Type B pancreatic cell (in vitro differentiated cells): ENCODE measurements at regions not wholly inside any gene's neighbourhood (a gene's known extent, or its start where the extent isn't known, plus 50 kb on each side); places are given as distances from the start of the nearest gene placed in this dataset.

Experiments
- DNase-seq: peaks from one replicate; pipeline ENCODE4 v3.0.0; 2021; ENCODE audit warnings: mixed read lengths; ENCODE audit not compliant: unreplicated experiment; ENCODE audit errors: extremely low spot score
- H3K27ac Mint-ChIP-seq: 2 replicates; pipeline ENCODE4 v1.8.0; 2021; ENCODE audit warnings: mild to moderate bottlenecking, mixed read lengths
- H3K27me3 Mint-ChIP-seq: 2 replicates; pipeline ENCODE4 v1.8.0; 2021; ENCODE audit warnings: mixed read lengths
- H3K36me3 Mint-ChIP-seq: 2 replicates; pipeline ENCODE4 v1.8.0; 2021; ENCODE audit warnings: mixed read lengths
- H3K4me1 Mint-ChIP-seq: one replicate; pipeline ENCODE4 v1.8.0; 2021; ENCODE audit warnings: mixed read lengths; ENCODE audit not compliant: unreplicated experiment
- H3K4me3 Mint-ChIP-seq: 2 replicates; pipeline ENCODE4 v1.8.0; 2021; ENCODE audit warnings: mild to moderate bottlenecking, mixed read lengths
- H3K9me3 Mint-ChIP-seq: 2 replicates; pipeline ENCODE4 v1.8.0; 2021; ENCODE audit warnings: mixed read lengths
- CTCF ChIP-seq: fragments of 200-600 bp; sonication (generic); conservative IDR thresholded peaks from 2 replicates; pipeline ENCODE4 v1.5.0; 2021; ENCODE audit warnings: antibody characterized with exemption, mild to moderate bottlenecking

- no peaks in the 10 kb centered on the region for H3K36me3 Mint-ChIP-seq
- no peak overlapping the region for H3K4me3 Mint-ChIP-seq
- no peak for TF ChIP-seq CTCF
- H3K27me3 Mint-ChIP-seq = no peaks in the 10 kb centered on the region
- H3K4me1 Mint-ChIP-seq = no peaks in the 10 kb centered on the region
- no peak overlapping the region for H3K27ac Mint-ChIP-seq
- no peaks in the 10 kb centered on the region for H3K9me3 Mint-ChIP-seq
- DNase-seq = no peak
Measured at GRCh38 chr2:138132108-138132507, 167.8 kb downstream of the HNMT start.

- no peaks in the 10 kb centered on the region for H3K27me3 Mint-ChIP-seq
- no peak for TF ChIP-seq CTCF
- H3K9me3 Mint-ChIP-seq = no peaks in the 10 kb centered on the region
- no peak overlapping the region for H3K4me3 Mint-ChIP-seq
- H3K4me1 Mint-ChIP-seq = no peaks in the 10 kb centered on the region
- no peak overlapping the region for H3K27ac Mint-ChIP-seq
- DNase-seq = no peak
- no peaks in the 10 kb centered on the region for H3K36me3 Mint-ChIP-seq
Measured at GRCh38 chr2:138137949-138138348, 173.7 kb downstream of the HNMT start.

GRCh38 chr2:138147796-138148195, 183.5 kb downstream of the HNMT start:
- H3K4me3 Mint-ChIP-seq = no peak overlapping the region
- H3K27me3 Mint-ChIP-seq = no peaks in the 10 kb centered on the region
- no peaks in the 10 kb centered on the region for H3K4me1 Mint-ChIP-seq
- no peak for TF ChIP-seq CTCF
- H3K27ac Mint-ChIP-seq = no peak overlapping the region
- no peaks in the 10 kb centered on the region for H3K36me3 Mint-ChIP-seq
- no peaks in the 10 kb centered on the region for H3K9me3 Mint-ChIP-seq
- DNase-seq = no peak

DNA sequence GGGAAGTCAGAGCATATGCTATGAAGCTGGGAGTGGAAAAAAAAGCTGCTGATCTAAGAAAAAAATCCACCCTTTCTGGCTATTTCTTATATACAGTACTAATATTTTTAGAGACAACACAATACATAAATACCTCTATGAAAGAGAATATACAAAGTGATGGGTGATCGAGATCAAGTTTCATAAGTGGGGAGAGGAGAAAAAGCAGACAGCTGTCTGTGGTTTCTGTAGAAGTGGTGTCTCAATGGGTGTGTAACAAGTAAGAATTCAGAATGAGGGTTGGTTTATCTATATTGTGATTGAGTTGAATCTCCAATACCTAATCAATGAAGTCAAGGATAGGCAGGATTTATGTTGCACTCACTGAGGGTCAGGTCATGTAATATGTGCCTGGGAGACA, 191.0 kb downstream of the HNMT start:
- DNase-seq = no peak
- Mint-ChIP-seq H3K4me1 (no peaks in the 10 kb centered on the region), H3K36me3 (no peaks in the 10 kb centered on the region), H3K4me3 (no peak overlapping the region), H3K9me3 (no peaks in the 10 kb centered on the region), H3K27ac (no peak overlapping the region), H3K27me3 (no peaks in the 10 kb centered on the region)
- TF ChIP-seq CTCF = no peak

DNA sequence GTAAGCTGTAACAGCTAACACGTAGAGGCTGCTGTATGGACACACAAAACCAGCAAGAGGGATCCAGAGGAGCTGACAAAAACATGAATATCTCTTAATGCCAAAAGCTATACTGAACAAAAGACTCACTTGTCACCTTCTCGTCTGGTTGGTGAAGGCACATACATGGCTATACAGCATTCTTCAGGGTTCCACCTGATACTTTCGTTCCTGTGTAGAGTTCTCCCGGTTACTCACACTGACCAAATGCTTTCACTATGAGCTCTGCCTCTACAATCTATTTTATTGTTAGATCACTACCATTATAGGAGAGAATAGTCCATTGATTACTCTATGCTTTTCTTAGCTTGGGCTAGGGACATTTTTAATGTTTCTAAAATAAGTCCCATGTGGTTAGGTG, 193.1 kb downstream of the HNMT start:
- Mint-ChIP-seq H3K9me3 (no peaks in the 10 kb centered on the region), H3K27ac (no peak overlapping the region), H3K27me3 (no peaks in the 10 kb centered on the region), H3K4me3 (no peak overlapping the region), H3K4me1 (no peaks in the 10 kb centered on the region), H3K36me3 (no peaks in the 10 kb centered on the region)
- no peak for DNase-seq
- no peak for TF ChIP-seq CTCF

DNA sequence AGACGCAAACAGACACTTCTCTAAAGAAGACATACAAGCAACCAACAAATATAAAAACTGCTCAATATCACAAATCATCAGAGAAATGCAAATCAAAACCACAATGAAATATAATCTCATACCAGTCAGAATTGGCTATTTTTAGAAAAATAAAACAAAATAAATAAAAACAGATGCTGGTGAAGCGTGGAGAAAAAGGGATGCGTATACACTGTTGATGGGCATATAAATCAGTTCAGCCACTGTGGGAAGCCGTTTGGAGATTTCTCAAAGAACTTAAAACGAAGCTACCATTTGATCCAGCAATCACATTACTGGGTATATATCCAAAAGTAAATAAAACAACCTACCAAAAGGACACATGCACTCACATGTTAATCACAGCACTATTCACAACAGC, 206.2 kb downstream of the HNMT start:
- H3K27me3 Mint-ChIP-seq = peaks cover 4% of the 10 kb centered on the region
- no peak overlapping the region for H3K27ac Mint-ChIP-seq
- H3K4me1 Mint-ChIP-seq = no peaks in the 10 kb centered on the region
- no peak for TF ChIP-seq CTCF
- H3K4me3 Mint-ChIP-seq = no peak overlapping the region
- H3K9me3 Mint-ChIP-seq = peaks cover 24% of the 10 kb centered on the region
- no peak for DNase-seq
- H3K36me3 Mint-ChIP-seq = no peaks in the 10 kb centered on the region
